ENCODE measurements at regions not wholly inside any gene's neighbourhood (a gene's known extent, or its start where the extent isn't known, plus 50 kb on each side); places are given as distances from the start of the nearest gene placed in this dataset.

DNA sequence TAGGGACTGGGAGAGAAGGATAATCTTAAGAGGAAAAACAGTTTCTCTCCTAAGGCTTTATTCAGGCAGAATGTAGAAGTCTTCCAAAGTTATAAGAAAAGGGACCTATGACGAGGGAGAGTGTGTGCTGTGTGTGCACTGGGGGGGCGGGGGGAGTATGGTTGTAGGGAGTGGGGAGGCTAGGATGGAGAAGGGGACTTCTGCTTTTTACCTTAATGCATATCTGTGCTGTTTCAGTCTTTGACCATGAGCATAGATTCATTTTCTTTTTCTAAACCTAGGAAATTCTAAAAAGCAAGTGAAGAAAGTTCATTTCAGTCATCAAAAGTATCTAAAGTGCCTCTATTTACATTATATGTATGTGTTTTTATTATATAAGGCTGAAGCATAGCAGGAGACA is 52.6 kb upstream of the RASA2 start:
- Histone ChIP-seq H3K36me3 (no peaks in the 10 kb centered on the region), H3K4me1 (ENCODE audit: insufficient read depth) (peaks cover 6% of the 10 kb centered on the region), H3K27ac (no peak overlapping the region), H3K27me3 (no peaks in the 10 kb centered on the region), H3K9me3 (no peaks in the 10 kb centered on the region), H3K4me3 (no peak overlapping the region)
- TF ChIP-seq EP300 (IDR thresholded peaks at IDR 0.05): no peak
- TF ChIP-seq, protein P1, sequence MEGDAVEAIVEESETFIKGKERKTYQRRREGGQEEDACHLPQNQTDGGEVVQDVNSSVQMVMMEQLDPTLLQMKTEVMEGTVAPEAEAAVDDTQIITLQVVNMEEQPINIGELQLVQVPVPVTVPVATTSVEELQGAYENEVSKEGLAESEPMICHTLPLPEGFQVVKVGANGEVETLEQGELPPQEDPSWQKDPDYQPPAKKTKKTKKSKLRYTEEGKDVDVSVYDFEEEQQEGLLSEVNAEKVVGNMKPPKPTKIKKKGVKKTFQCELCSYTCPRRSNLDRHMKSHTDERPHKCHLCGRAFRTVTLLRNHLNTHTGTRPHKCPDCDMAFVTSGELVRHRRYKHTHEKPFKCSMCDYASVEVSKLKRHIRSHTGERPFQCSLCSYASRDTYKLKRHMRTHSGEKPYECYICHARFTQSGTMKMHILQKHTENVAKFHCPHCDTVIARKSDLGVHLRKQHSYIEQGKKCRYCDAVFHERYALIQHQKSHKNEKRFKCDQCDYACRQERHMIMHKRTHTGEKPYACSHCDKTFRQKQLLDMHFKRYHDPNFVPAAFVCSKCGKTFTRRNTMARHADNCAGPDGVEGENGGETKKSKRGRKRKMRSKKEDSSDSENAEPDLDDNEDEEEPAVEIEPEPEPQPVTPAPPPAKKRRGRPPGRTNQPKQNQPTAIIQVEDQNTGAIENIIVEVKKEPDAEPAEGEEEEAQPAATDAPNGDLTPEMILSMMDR (IDR thresholded peaks at IDR 0.05): no peak
- no peak for TF ChIP-seq POLR2A (IDR thresholded peaks at IDR 0.05)
- no peak for DNase-seq
- WGBS, 3 donors: 89 to 96% (median 93%) methylated on average over 2 of the region's 2 CpGs
- intact Hi-C loops (cut with DNase I): no loop called here

DNA sequence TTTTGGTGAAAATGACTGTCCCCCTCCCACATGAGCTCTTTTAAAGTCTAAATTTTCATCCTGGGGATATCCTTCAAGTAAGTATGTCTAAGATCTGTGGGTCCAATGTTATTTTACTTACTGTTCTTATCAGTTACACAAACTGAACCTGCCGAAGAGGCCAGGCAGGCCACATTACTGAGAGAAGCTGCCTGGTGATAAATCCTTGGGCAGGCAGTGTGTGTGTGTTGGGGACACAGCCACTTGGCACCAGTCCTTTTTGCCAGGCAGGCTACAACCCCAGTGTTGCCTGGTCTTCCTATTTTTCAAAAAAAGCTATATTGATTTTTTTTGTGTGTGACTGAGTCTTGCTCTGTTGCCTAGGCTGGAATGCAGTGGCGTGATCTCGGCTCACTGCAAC is 50.6 kb upstream of the RASA2 start:
- Histone ChIP-seq H3K4me1 (ENCODE audit: insufficient read depth) (peaks cover 8% of the 10 kb centered on the region), H3K4me3 (no peak overlapping the region), H3K36me3 (no peaks in the 10 kb centered on the region), H3K9me3 (no peaks in the 10 kb centered on the region), H3K27ac (no peak overlapping the region), H3K27me3 (no peaks in the 10 kb centered on the region)
- intact Hi-C loops (cut with DNase I): no loop called here
- no peak for DNase-seq
- WGBS, 3 donors: 76 to 78% (median 78%) methylated on average over 3 of the region's 3 CpGs
- no peak for TF ChIP-seq POLR2A (IDR thresholded peaks at IDR 0.05)
- no peak for TF ChIP-seq EP300 (IDR thresholded peaks at IDR 0.05)
- TF ChIP-seq, protein P1 (IDR thresholded peaks at IDR 0.05): no peak

All from ovary (tissue), 7 donors.